Loucy (cell line): ENCODE measurements at regions not wholly inside any gene's neighbourhood (a gene's known extent, or its start where the extent isn't known, plus 50 kb on each side); places are given as distances from the start of the nearest gene placed in this dataset.

Experiments
- EZH2phosphoT487 ChIP-seq: fragments of 200-600 bp; IDR thresholded peaks from 2 replicates; pipeline ENCODE4 v1.6.1; 2018; ENCODE audit warnings: antibody characterized with exemption, mild to moderate bottlenecking, moderate library complexity, borderline replicate concordance
- TF ChIP-seq, protein P1 (sequence below): fragments of 200-600 bp; sonication (generic); conservative IDR thresholded peaks from 2 replicates; pipeline ENCODE4 v1.5.1; 2014; ENCODE audit warnings: mild to moderate bottlenecking, antibody characterized with exemption, low read length

DNA sequence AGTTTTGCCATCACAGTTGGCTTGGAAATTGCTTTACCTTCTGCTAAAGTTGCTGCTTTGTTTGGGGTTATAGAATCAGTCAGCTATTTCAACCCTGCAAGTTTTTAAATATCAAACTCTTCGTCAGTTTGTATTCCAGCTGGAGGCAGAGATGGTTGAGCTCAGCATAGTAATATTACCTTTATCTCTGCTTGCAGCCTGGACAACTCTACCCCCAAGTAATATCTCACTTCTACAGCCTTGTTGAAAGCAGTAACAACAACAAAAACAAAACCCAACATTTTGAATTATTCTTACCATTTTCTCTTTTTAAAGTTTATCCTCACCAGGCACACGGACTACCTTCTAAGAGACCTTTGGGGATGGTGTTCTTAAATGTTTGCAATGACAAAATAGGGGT, 239.1 kb upstream of the PHF14 start:
- TF ChIP-seq EZH2phosphoT487 = no peak
- TF ChIP-seq, protein P1, sequence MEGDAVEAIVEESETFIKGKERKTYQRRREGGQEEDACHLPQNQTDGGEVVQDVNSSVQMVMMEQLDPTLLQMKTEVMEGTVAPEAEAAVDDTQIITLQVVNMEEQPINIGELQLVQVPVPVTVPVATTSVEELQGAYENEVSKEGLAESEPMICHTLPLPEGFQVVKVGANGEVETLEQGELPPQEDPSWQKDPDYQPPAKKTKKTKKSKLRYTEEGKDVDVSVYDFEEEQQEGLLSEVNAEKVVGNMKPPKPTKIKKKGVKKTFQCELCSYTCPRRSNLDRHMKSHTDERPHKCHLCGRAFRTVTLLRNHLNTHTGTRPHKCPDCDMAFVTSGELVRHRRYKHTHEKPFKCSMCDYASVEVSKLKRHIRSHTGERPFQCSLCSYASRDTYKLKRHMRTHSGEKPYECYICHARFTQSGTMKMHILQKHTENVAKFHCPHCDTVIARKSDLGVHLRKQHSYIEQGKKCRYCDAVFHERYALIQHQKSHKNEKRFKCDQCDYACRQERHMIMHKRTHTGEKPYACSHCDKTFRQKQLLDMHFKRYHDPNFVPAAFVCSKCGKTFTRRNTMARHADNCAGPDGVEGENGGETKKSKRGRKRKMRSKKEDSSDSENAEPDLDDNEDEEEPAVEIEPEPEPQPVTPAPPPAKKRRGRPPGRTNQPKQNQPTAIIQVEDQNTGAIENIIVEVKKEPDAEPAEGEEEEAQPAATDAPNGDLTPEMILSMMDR = no peak
